H1 (cell line): ENCODE measurements at regions not wholly inside any gene's neighbourhood (a gene's known extent, or its start where the extent isn't known, plus 50 kb on each side); places are given as distances from the start of the nearest gene placed in this dataset.

Source experiments
- CTCF ChIA-PET: fragments of 300-600 bp; sonication (Branson Sonifier 250); formaldehyde crosslinking; loops from one replicate; lab custom pipeline; 2021; ENCODE audit not compliant: partially characterized antibody; lab: Charles Lee
- POLR2A ChIA-PET: fragments of 300-600 bp; sonication (Branson Sonifier 250); formaldehyde crosslinking; loops from one replicate; lab custom pipeline; 2021; ENCODE audit warnings: inconsistent platforms; ENCODE audit not compliant: partially characterized antibody; lab: Charles Lee
- DNase-seq, 2 experiments: peaks; one replicate each; pipeline versions ENCODE4 v3.0.0 to v3.0.0-alpha.2; 2010 to 2022; ENCODE audit warnings: low spot score in 2 of 2, low read depth in 1 of 2, mixed read lengths in 1 of 2
- FAIRE-seq: peaks from 2 replicates; lab custom pipeline; 2011; peaks lifted over from hg19 to GRCh38; lab: Jason Lieb, UNC
- H2AFZ ChIP-seq: 2 replicates; pipeline ENCODE4 v1.8.1; 2012; ENCODE audit warnings: low read length, inconsistent platforms
- H2AK5ac ChIP-seq: 2 replicates; pipeline ENCODE4 v1.6.1; 2013; ENCODE audit warnings: low read depth, low read length
- H2BK120ac ChIP-seq: replicated peaks from 2 replicates; pipeline ENCODE3; 2013; ENCODE audit warnings: low read depth, low read length, inconsistent platforms
- H2BK12ac ChIP-seq: 2 replicates; pipeline ENCODE4 v1.6.1; 2013; ENCODE audit warnings: low read depth, low read length
- H2BK15ac ChIP-seq: 2 replicates; pipeline ENCODE4 v1.6.1; 2013; ENCODE audit warnings: low read length
- H2BK20ac ChIP-seq: 2 replicates; pipeline ENCODE4 v1.6.1; 2013; ENCODE audit warnings: low read length
- H2BK5ac ChIP-seq: 2 replicates; pipeline ENCODE4 v1.6.1; 2013; ENCODE audit warnings: low read depth, low read length
- H3K14ac ChIP-seq: 2 replicates; pipeline ENCODE4 v1.6.1; 2013; ENCODE audit warnings: inconsistent platforms; ENCODE audit not compliant: insufficient read length
- H3K18ac ChIP-seq: 2 replicates; pipeline ENCODE4 v1.6.1; 2013; ENCODE audit warnings: low read length; ENCODE audit errors: extremely low read depth
- H3K23ac ChIP-seq: 2 replicates; pipeline ENCODE4 v1.6.1; 2013; ENCODE audit warnings: inconsistent platforms; ENCODE audit not compliant: insufficient read length
- H3K23me2 ChIP-seq: 2 replicates; pipeline ENCODE4 v1.6.1; 2013; ENCODE audit warnings: low read depth, low read length
- H3K27ac ChIP-seq: 2 replicates; pipeline ENCODE4 v1.6.1; 2011; ENCODE audit warnings: low read depth, low read length, inconsistent platforms
- H3K27me3 ChIP-seq, 4 experiments: replicated peaks in 1 of 4; 1 replicate in 1 of 4; 2 replicates in 3 of 4; pipeline versions ENCODE4 v1.6.1 to v1.8.1; 2011 to 2013; ENCODE audit warnings: low read length in 3 of 4, mild to moderate bottlenecking in 3 of 4, inconsistent platforms in 2 of 4, mixed read lengths in 2 of 4, moderate library complexity in 1 of 4; ENCODE audit not compliant: control insufficient read depth in 3 of 4, insufficient read depth in 3 of 4; ENCODE audit errors: extremely low read depth in 1 of 4
- H3K36me3 ChIP-seq, 4 experiments: 2 replicates each; pipeline versions ENCODE4 v1.6.1 to v1.8.1; 2011 to 2013; ENCODE audit warnings: mild to moderate bottlenecking in 4 of 4, low read length in 3 of 4, moderate library complexity in 2 of 4, control low read depth in 1 of 4, inconsistent platforms in 1 of 4; ENCODE audit not compliant: insufficient read depth in 4 of 4, control insufficient read depth in 2 of 4
- H3K4ac ChIP-seq: replicated peaks from 2 replicates; pipeline ENCODE3; 2013; ENCODE audit warnings: low read length, low read depth, mixed read lengths, inconsistent platforms; ENCODE audit not compliant: insufficient read length
- H3K4me1 ChIP-seq, 4 experiments: replicated peaks in 1 of 4; 1 replicate in 1 of 4; 2 replicates in 3 of 4; pipeline versions ENCODE4 v1.6.1 to v1.8.1; 2011 to 2013; ENCODE audit warnings: low read length in 3 of 4, inconsistent platforms in 2 of 4, mixed read lengths in 1 of 4; ENCODE audit not compliant: insufficient read depth in 4 of 4, control insufficient read depth in 3 of 4
- H3K4me2 ChIP-seq, 2 experiments: 2 replicates each; pipeline versions ENCODE4 v1.6.1 to v1.8.1; 2011 to 2013; ENCODE audit warnings: low read depth in 2 of 2, low read length in 2 of 2, control low read depth in 1 of 2, inconsistent platforms in 1 of 2, mild to moderate bottlenecking in 1 of 2; ENCODE audit not compliant: insufficient read depth in 1 of 2
- H3K4me3 ChIP-seq, 4 experiments: fragments of 200-600, 300-600 bp in 1 of 4; sonication (generic), shearing (Covaris generic), sonication (Bioruptor Twin) in 1 of 4; 2 replicates each; pipeline versions ENCODE4 v1.5.1 to v1.8.1; 2011 to 2016; ENCODE audit warnings: low read length in 4 of 4, low read depth in 3 of 4, control low read depth in 2 of 4, inconsistent platforms in 2 of 4, mild to moderate bottlenecking in 2 of 4, mixed read lengths in 1 of 4, moderate library complexity in 1 of 4; ENCODE audit not compliant: insufficient read depth in 2 of 4; ENCODE audit errors: extremely low read depth in 1 of 4
- H3K56ac ChIP-seq: replicated peaks from 2 replicates; pipeline ENCODE3; 2013; ENCODE audit warnings: low read depth, mild to moderate bottlenecking, mixed read lengths, low read length, inconsistent platforms; ENCODE audit not compliant: insufficient read length
- H3K79me1 ChIP-seq: 2 replicates; pipeline ENCODE4 v1.6.1; 2013; ENCODE audit warnings: low read depth, low read length, control low read depth
- H3K79me2 ChIP-seq, 2 experiments: 2 replicates each; pipeline versions ENCODE4 v1.6.1 to v1.8.1; 2012 to 2013; ENCODE audit warnings: low read length in 2 of 2, mild to moderate bottlenecking in 2 of 2, inconsistent platforms in 1 of 2; ENCODE audit not compliant: insufficient read depth in 2 of 2, control insufficient read depth in 1 of 2
- H3K9ac ChIP-seq, 4 experiments: replicated peaks in 1 of 4; 1 replicate in 1 of 4; 2 replicates in 3 of 4; pipeline versions ENCODE4 v1.6.1 to v1.8.1; 2011 to 2013; ENCODE audit warnings: low read depth in 3 of 4, low read length in 3 of 4, control low read depth in 2 of 4, mild to moderate bottlenecking in 2 of 4, moderate library complexity in 2 of 4, inconsistent platforms in 1 of 4; ENCODE audit errors: extremely low read depth in 1 of 4
- H3K9me3 ChIP-seq, 2 experiments: 2 replicates each; pipeline versions ENCODE4 v1.6.1 to v1.8.1; 2012 to 2013; ENCODE audit warnings: mild to moderate bottlenecking in 2 of 2, moderate library complexity in 2 of 2, control low read depth in 1 of 2, inconsistent platforms in 1 of 2, low read depth in 1 of 2, low read length in 1 of 2, mixed read lengths in 1 of 2; ENCODE audit not compliant: insufficient read depth in 2 of 2
- H4K20me1 ChIP-seq, 2 experiments: replicated peaks in 1 of 2; 2 replicates each; pipeline versions ENCODE3 to v1.8.1; 2011 to 2013; ENCODE audit warnings: inconsistent platforms in 2 of 2, low read length in 2 of 2, mild to moderate bottlenecking in 1 of 2; ENCODE audit not compliant: insufficient read depth in 2 of 2, control insufficient read depth in 1 of 2
- H4K5ac ChIP-seq: 2 replicates; pipeline ENCODE4 v1.6.1; 2013; ENCODE audit warnings: low read length, low read depth, mixed read lengths, inconsistent platforms; ENCODE audit not compliant: insufficient read length
- H4K8ac ChIP-seq: 2 replicates; pipeline ENCODE4 v1.8.0; 2013; ENCODE audit warnings: mild to moderate bottlenecking, moderate library complexity, low read length, inconsistent platforms; ENCODE audit not compliant: insufficient read depth; ENCODE audit errors: extremely low read depth
- H4K91ac ChIP-seq: replicated peaks from 2 replicates; pipeline ENCODE3; 2013; ENCODE audit warnings: low read length, mixed read lengths, inconsistent platforms; ENCODE audit not compliant: insufficient read length
- BACH1 ChIP-seq: IDR thresholded peaks from 2 replicates; pipeline ENCODE4 v1.6.1; 2012; ENCODE audit warnings: low read length, improper control_type of control experiment
- BCL11A ChIP-seq, 2 experiments: IDR thresholded peaks; one replicate each; pipeline ENCODE4 v1.6.1; 2011; ENCODE audit warnings: low read depth in 2 of 2, low read length in 2 of 2, mild to moderate bottlenecking in 2 of 2
- E2F6 ChIP-seq: IDR thresholded peaks from 2 replicates; pipeline ENCODE4 v1.6.1; 2012; ENCODE audit warnings: inconsistent platforms
- MAFK ChIP-seq: IDR thresholded peaks from 2 replicates; pipeline ENCODE4 v1.6.1; 2012; ENCODE audit warnings: low read depth, mild to moderate bottlenecking, improper control_type of control experiment, low read length
- NRF1 ChIP-seq: IDR thresholded peaks from 2 replicates; pipeline ENCODE4 v1.6.1; 2011; ENCODE audit warnings: mild to moderate bottlenecking, low read depth, low read length, improper control_type of control experiment
- POLR2AphosphoS5 ChIP-seq: IDR thresholded peaks from 2 replicates; pipeline ENCODE4 v1.6.1; 2011; ENCODE audit warnings: low read depth, low read length
- RAD21 ChIP-seq, 2 experiments: IDR thresholded peaks in 1 of 2; conservative IDR thresholded peaks in 1 of 2; 2 replicates each; pipeline ENCODE4 v1.6.1; 2011; ENCODE audit warnings: low read depth in 2 of 2, low read length in 2 of 2, improper control_type of control experiment in 1 of 2, inconsistent platforms in 1 of 2, mild to moderate bottlenecking in 1 of 2, moderate library complexity in 1 of 2
- SIN3A ChIP-seq, 2 experiments: IDR thresholded peaks in 1 of 2; conservative IDR thresholded peaks in 1 of 2; 2 replicates each; pipeline ENCODE4 v1.6.1; 2011 to 2012; ENCODE audit warnings: low read length in 2 of 2, improper control_type of control experiment in 1 of 2, low read depth in 1 of 2, mild to moderate bottlenecking in 1 of 2
- SP1 ChIP-seq: IDR thresholded peaks from 2 replicates; pipeline ENCODE4 v1.6.1; 2011; ENCODE audit warnings: low read depth, low read length
- TEAD4 ChIP-seq: IDR thresholded peaks from 2 replicates; pipeline ENCODE4 v1.6.1; 2012; ENCODE audit warnings: low read depth, low read length, inconsistent platforms, mixed read lengths
- WGBS, 2 experiments: shearing (Covaris generic) in 1 of 2; methylation state at CpG; one replicate each; pipeline versions ENCODE4 v1.1.6 to v1.1.7; 2013 to 2015; ENCODE audit warnings: low lambda C conversion rate in 2 of 2, mixed read lengths in 2 of 2, inconsistent platforms in 1 of 2, low coverage in 1 of 2, missing lambda C conversion rate in 1 of 2; ENCODE audit not compliant: insufficient replicate concordance in 2 of 2, insufficient coverage in 1 of 2, insufficient read length in 1 of 2; ENCODE audit errors: extremely low coverage in 1 of 2, missing lambda C conversion rate in 1 of 2; 5-methylcytosine and 5-hydroxymethylcytosine counted together

- Histone ChIP-seq H2BK120ac (no peak overlapping the region), H3K9me3 (no peaks in the 10 kb centered on the region), H3K23me2 (no peaks in the 10 kb centered on the region), H2BK15ac (no peak overlapping the region), H3K27me3 (peaks cover 0 to 1% (median 0%) of the 10 kb centered on the region in 4 experiments; a peak in 1 of 7 replicates), H3K4me3 (no peak overlapping the region), H3K18ac (no peak overlapping the region), H3K4ac (no peak overlapping the region), H4K20me1 (no peaks in the 10 kb centered on the region), H2AK5ac (no peak overlapping the region), H3K14ac (no peak overlapping the region), H4K91ac (no peak overlapping the region), H3K23ac (no peak overlapping the region), H2BK12ac (no peak overlapping the region), H3K27ac (no peak overlapping the region), H2AFZ (no peak overlapping the region), H3K79me2 (no peaks in the 10 kb centered on the region), H3K79me1 (no peaks in the 10 kb centered on the region), H2BK5ac (no peak overlapping the region), H3K56ac (no peak overlapping the region), H4K8ac (no peak overlapping the region), H2BK20ac (no peak overlapping the region), H3K36me3 (no peaks in the 10 kb centered on the region), H4K5ac (no peak overlapping the region), H3K4me2 (no peak overlapping the region), H3K4me1 (no peaks in the 10 kb centered on the region), H3K9ac (no peak overlapping the region)
- 75% methylated on average over 6 of the region's 6 CpGs; no CpG with 5 or more reads in 1 of the 2 experiments for WGBS, 2 experiments
- ChIA-PET POLR2A (interaction anchor here (0.8 kb wide), 1 partner anchor 213 kb away, joined by 3 read pairs; the partner anchor contains the start of gene CITED2), CTCF (interaction anchor here (1.2 kb wide), 1 partner anchor 218 kb away, joined by 3 read pairs; no protein-coding TSS in a partner anchor)
- FAIRE-seq (no peak), DNase-seq (no peak)
- TF ChIP-seq SIN3A (conservative IDR thresholded peaks at IDR 0.05 in 1 of 2, IDR thresholded peaks at IDR 0.05 in 1 of 2; ENCODE audit: low read depth in 1 of 2, low read length in 2 of 2): no peak
- no peak for TF ChIP-seq MAFK
- TF ChIP-seq BACH1: no peak
- no peak for TF ChIP-seq BCL11A (IDR thresholded peaks at IDR 0.05; ENCODE audit: low read depth in 2 of 2, low read length in 2 of 2)
- TF ChIP-seq E2F6: no peak
- no peak for TF ChIP-seq POLR2AphosphoS5
- TF ChIP-seq TEAD4: no peak
- no peak for TF ChIP-seq SP1
- TF ChIP-seq RAD21 (IDR thresholded peaks at IDR 0.05 in 1 of 2, conservative IDR thresholded peaks at IDR 0.05 in 1 of 2; ENCODE audit: low read depth in 2 of 2, low read length in 2 of 2): no peak
- no peak for TF ChIP-seq NRF1
Observed at GRCh38 chr6:139587469-139587868, 213.0 kb upstream of the CITED2 start.
